MM.1S (cell line): ENCODE measurements at regions not wholly inside any gene's neighbourhood (a gene's known extent, or its start where the extent isn't known, plus 50 kb on each side); places are given as distances from the start of the nearest gene placed in this dataset.

Experiments
- DNase-seq: peaks from one replicate; pipeline ENCODE4 v3.0.0-alpha.2; 2015
- H2AFZ ChIP-seq: fragments of 300-600 bp; sonication (generic); 2 replicates; pipeline ENCODE4 v1.6.0; 2016; ENCODE audit warnings: antibody characterized with exemption, low read length
- H3F3A ChIP-seq: fragments of 300-600 bp; sonication (generic); 2 replicates; pipeline ENCODE4 v1.6.1; 2016; ENCODE audit warnings: mild to moderate bottlenecking, antibody characterized with exemption, low read length, moderate library complexity, mixed read lengths; ENCODE audit not compliant: insufficient read depth
- H3K27ac ChIP-seq: fragments of 300-600 bp; sonication (generic); 2 replicates; pipeline ENCODE4 v1.5.1; 2016; ENCODE audit warnings: mild to moderate bottlenecking, low read length
- H3K27me3 ChIP-seq: fragments of 300-600 bp; sonication (generic); replicated peaks from 2 replicates; pipeline ENCODE4 v1.6.0; 2016; ENCODE audit warnings: low read length; ENCODE audit not compliant: insufficient read depth
- H3K36me3 ChIP-seq: fragments of 300-600 bp; sonication (generic); replicated peaks from 2 replicates; pipeline ENCODE4 v1.6.1; 2016; ENCODE audit warnings: mild to moderate bottlenecking, low read length, mixed read lengths; ENCODE audit not compliant: insufficient read depth
- H3K4me1 ChIP-seq: fragments of 300-600 bp; sonication (generic); 2 replicates; pipeline ENCODE4 v1.6.1; 2016; ENCODE audit warnings: low read length, mixed read lengths
- H3K4me2 ChIP-seq: fragments of 300-600 bp; sonication (generic); 2 replicates; pipeline ENCODE4 v1.6.0; 2016; ENCODE audit warnings: low read depth, low read length
- H3K4me3 ChIP-seq: fragments of 300-600 bp; sonication (generic); 2 replicates; pipeline ENCODE4 v1.5.1; 2016; ENCODE audit warnings: low read length, mixed read lengths
- H3K79me2 ChIP-seq: fragments of 300-600 bp; sonication (generic); 2 replicates; pipeline ENCODE4 v1.6.1; 2016; ENCODE audit warnings: mixed run types, low read length, mixed read lengths
- H3K9ac ChIP-seq: fragments of 300-600 bp; sonication (generic); 2 replicates; pipeline ENCODE4 v1.6.1; 2016; ENCODE audit warnings: low read length, mixed read lengths
- H3K9me2 ChIP-seq: fragments of 300-600 bp; sonication (generic); replicated peaks from 2 replicates; pipeline ENCODE4 v1.6.1; 2016; ENCODE audit warnings: mild to moderate bottlenecking, low read length, mixed read lengths; ENCODE audit not compliant: insufficient read depth
- H3K9me3 ChIP-seq: fragments of 300-600 bp; sonication (generic); replicated peaks from 2 replicates; pipeline ENCODE4 v1.6.1; 2016; ENCODE audit warnings: mild to moderate bottlenecking, low read length, mixed read lengths; ENCODE audit not compliant: insufficient read depth
- H4K20me1 ChIP-seq: fragments of 300-600 bp; sonication (generic); 2 replicates; pipeline ENCODE4 v1.6.1; 2016; ENCODE audit warnings: mild to moderate bottlenecking, low read length, moderate library complexity, mixed read lengths; ENCODE audit not compliant: insufficient read depth
- CTCF ChIP-seq: fragments of 300-600 bp; sonication (generic); IDR thresholded peaks from 2 replicates; pipeline ENCODE4 v1.5.1; 2016; ENCODE audit warnings: antibody characterized with exemption, low read length, mixed read lengths
- EZH2 ChIP-seq: fragments of 300-600 bp; sonication (generic); optimal IDR thresholded peaks from 2 replicates; pipeline ENCODE3; 2017; ENCODE audit warnings: low read depth, mild to moderate bottlenecking, antibody characterized with exemption, low read length, mixed read lengths
- EZH2phosphoT487 ChIP-seq: fragments of 300-600 bp; sonication (generic); IDR thresholded peaks from 2 replicates; pipeline ENCODE4 v1.6.1; 2018; ENCODE audit warnings: antibody characterized with exemption, low read length

GRCh38 chr11:38718659-38719058 is 2120.6 kb upstream of the RAG2 start:
- no peak overlapping the region for H2AFZ ChIP-seq
- no peaks in the 10 kb centered on the region for H3K9me2 ChIP-seq
- H3K4me3 ChIP-seq = no peak overlapping the region
- no peak overlapping the region for H3K27ac ChIP-seq
- no peaks in the 10 kb centered on the region for H3K79me2 ChIP-seq
- no peaks in the 10 kb centered on the region for H3K4me1 ChIP-seq
- H4K20me1 ChIP-seq = no peaks in the 10 kb centered on the region
- TF ChIP-seq EZH2phosphoT487 = no peak
- no peak for TF ChIP-seq CTCF
- no peak for TF ChIP-seq EZH2
- no peak for DNase-seq
- no peak overlapping the region for H3K9ac ChIP-seq
- H3K9me3 ChIP-seq = no peaks in the 10 kb centered on the region
- no peaks in the 10 kb centered on the region for H3K27me3 ChIP-seq
- no peak overlapping the region for H3K4me2 ChIP-seq
- H3F3A ChIP-seq = no peaks in the 10 kb centered on the region
- no peaks in the 10 kb centered on the region for H3K36me3 ChIP-seq

DNA sequence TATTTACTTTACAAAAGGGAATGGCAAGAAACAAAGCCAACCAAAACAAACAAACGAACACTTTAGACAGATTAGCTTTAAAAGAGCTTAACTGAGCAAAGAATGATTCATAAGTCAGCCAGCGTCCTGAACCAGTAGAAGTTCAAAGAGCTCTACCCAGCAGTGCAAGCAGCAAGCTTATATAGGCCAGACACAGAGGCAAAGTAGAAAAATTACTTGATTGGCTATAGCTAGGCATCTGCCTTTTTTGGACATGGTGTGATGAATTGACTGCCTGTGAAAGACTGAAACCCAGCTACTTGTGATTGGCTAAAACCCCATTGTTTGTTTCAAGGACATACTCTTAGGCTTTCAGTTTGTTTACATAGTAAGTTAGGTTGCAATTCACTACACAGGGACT is 2120.0 kb upstream of the RAG2 start:
- Histone ChIP-seq H3K9me3 (no peaks in the 10 kb centered on the region), H3K79me2 (no peaks in the 10 kb centered on the region), H3K9ac (no peak overlapping the region), H2AFZ (no peak overlapping the region), H3K36me3 (no peaks in the 10 kb centered on the region), H3K9me2 (no peaks in the 10 kb centered on the region), H3K4me2 (no peak overlapping the region), H3F3A (no peaks in the 10 kb centered on the region), H3K4me1 (no peaks in the 10 kb centered on the region), H3K4me3 (no peak overlapping the region), H4K20me1 (no peaks in the 10 kb centered on the region), H3K27ac (no peak overlapping the region), H3K27me3 (no peaks in the 10 kb centered on the region)
- TF ChIP-seq EZH2phosphoT487 (no peak), EZH2 (no peak), CTCF (no peak)
- DNase-seq = no peak

DNA sequence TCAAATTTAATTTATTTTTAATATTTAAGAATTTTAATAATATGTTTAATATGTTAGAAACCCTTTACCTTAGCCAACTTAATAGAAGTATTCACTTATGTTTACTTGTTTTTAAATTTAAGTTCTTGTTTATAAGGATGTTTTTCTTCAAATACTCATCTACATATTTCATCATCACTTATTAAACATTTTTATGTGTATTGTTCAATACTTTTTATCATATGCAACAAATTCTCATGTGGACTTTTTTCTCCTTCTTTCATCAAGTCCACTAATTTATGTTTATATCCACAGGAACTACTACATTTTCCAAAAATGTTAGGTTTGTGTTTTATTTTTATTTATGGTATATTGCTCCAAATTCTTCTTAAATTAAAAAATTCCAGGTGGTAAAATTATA is 2113.1 kb upstream of the RAG2 start:
- H3K4me2 ChIP-seq = no peak overlapping the region
- TF ChIP-seq EZH2phosphoT487 (no peak), CTCF (no peak), EZH2 (no peak)
- no peak overlapping the region for H3K9ac ChIP-seq

More for the DNA sequence above, 2113.1 kb upstream of the RAG2 start:
- no peak overlapping the region for H2AFZ ChIP-seq
- no peak for DNase-seq
- H3K9me2 ChIP-seq = no peaks in the 10 kb centered on the region
- no peaks in the 10 kb centered on the region for H3K9me3 ChIP-seq
- H3F3A ChIP-seq = no peaks in the 10 kb centered on the region
- no peak overlapping the region for H3K4me3 ChIP-seq
- no peak overlapping the region for H3K27ac ChIP-seq
- no peaks in the 10 kb centered on the region for H4K20me1 ChIP-seq
- H3K36me3 ChIP-seq = no peaks in the 10 kb centered on the region
- H3K27me3 ChIP-seq = no peaks in the 10 kb centered on the region
- no peaks in the 10 kb centered on the region for H3K79me2 ChIP-seq
- no peaks in the 10 kb centered on the region for H3K4me1 ChIP-seq
